Right lobe of liver (tissue), 6 donors: ENCODE measurements at regions not wholly inside any gene's neighbourhood (a gene's known extent, or its start where the extent isn't known, plus 50 kb on each side); places are given as distances from the start of the nearest gene placed in this dataset.

Experiments
- ATAC-seq, 4 donors: fragments of 200-7000 bp; cut with Tn5 transposase; one replicate each; pipeline ENCODE4 v1.9.1; 2020; ENCODE audit warnings: mild to moderate bottlenecking in 4 of 4, moderate library complexity in 4 of 4
- DNase-seq, 3 donors: peaks; one replicate each; pipeline ENCODE4 v3.0.0-alpha.2; 2020
- H3K27ac ChIP-seq, 3 donors: fragments of 200-600 bp; one replicate each; pipeline ENCODE4 v1.8.0; 2022
- H3K27me3 ChIP-seq, 2 donors: fragments of 200-600 bp; one replicate each; pipeline ENCODE4 v1.8.0; 2022
- H3K36me3 ChIP-seq, 4 donors: fragments of 200-600 bp; sonication (generic) in 1 of 4; one replicate each; pipeline versions ENCODE4 v1.5.1 to v1.8.0; 2017 to 2022; ENCODE audit warnings: control low read depth in 1 of 4
- H3K4me1 ChIP-seq, 4 donors: fragments of 200-600 bp; sonication (generic) in 1 of 4; one replicate each; pipeline versions ENCODE4 v1.5.1 to v1.8.0; 2017 to 2022; ENCODE audit warnings: control low read depth in 1 of 4
- H3K4me3 ChIP-seq, 3 donors: fragments of 200-600 bp; one replicate each; pipeline ENCODE4 v1.8.0; 2022
- H3K9me3 ChIP-seq, 4 donors: fragments of 200-600 bp; sonication (generic) in 1 of 4; one replicate each; pipeline versions ENCODE4 v1.5.1 to v1.8.0; 2017 to 2022; ENCODE audit warnings: control low read depth in 1 of 4
- CTCF ChIP-seq, 4 donors: fragments of 200-600 bp in 3 of 4; fragments of 450-650 bp in 1 of 4; IDR thresholded peaks; one replicate each; pipeline versions ENCODE4 v1.5.1 to v1.8.0; 2016 to 2022; ENCODE audit warnings: antibody characterized with exemption in 4 of 4, mild to moderate bottlenecking in 2 of 4
- POLR2A ChIP-seq: fragments of 450-650 bp; IDR thresholded peaks from one replicate; pipeline ENCODE4 v1.6.1; 2017; ENCODE audit warnings: antibody characterized with exemption, mild to moderate bottlenecking
- WGBS: methylation state at CpG from one replicate; pipeline ENCODE4 v1.1.6; 2018; ENCODE audit warnings: low coverage, low lambda C conversion rate; ENCODE audit not compliant: insufficient coverage; ENCODE audit errors: missing lambda C conversion rate; 5-methylcytosine and 5-hydroxymethylcytosine counted together
- intact Hi-C, 2 donors: fragments of 100-400 bp; cut with DNase I; formaldehyde crosslinking; loops; one replicate each; pipeline versions ENCODE4 v1.11.2 to v1.14.1; 2022
- small RNA-seq, 2 experiments: library from RNA; depleted of rRNA; stranded (forward); fragments of <200 nt; gene quantifications; one replicate each; pipeline ENCODE3, GENCODE V24; 2016
- donor health status: DM: no; HTN: yes; CAD: no.
- donor health status: DM: no; HTN: no; CAD: no.
- donor health status: DM: no; HTN: no; CAD: no.
- donor health status: DM: no; HTN: yes; CAD: no.
- donor health status: DM: no; HTN: yes; CAD: no.

DNA sequence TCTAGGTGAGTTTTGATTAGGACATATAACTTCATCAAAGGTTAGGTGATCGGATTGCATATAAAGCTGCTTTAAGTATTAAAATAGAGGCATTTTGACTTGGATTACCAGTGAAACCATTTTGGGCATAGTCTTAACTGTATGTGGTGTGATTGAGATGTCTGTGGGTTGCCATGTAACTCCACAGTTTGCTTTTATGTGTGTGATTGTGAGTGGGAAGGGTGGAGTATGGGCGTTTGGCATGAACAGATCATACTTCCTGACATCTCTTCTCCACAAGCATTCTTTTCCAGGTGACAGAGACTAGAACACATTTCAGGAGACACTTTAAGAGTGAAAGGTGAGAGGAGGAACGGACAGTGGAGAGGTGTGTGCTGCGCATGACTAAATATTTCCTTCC is 136.1 kb downstream of the CEP135 start:
- intact Hi-C loops, result no loop called here
- H3K4me3 ChIP-seq, result no peak overlapping the region
- H3K4me1 ChIP-seq, result no peaks in the 10 kb centered on the region
- DNase-seq, result no peak
- 64% methylated on average over 4 of the region's 4 CpGs for WGBS
- no peaks in the 10 kb centered on the region for H3K36me3 ChIP-seq
- no peak for TF ChIP-seq POLR2A
- TF ChIP-seq CTCF (IDR thresholded peaks at IDR 0.05), result no peak
- no peaks in the 10 kb centered on the region for H3K27me3 ChIP-seq
- H3K27ac ChIP-seq, result no peak overlapping the region
- no peak for ATAC-seq
- no peaks in the 10 kb centered on the region for H3K9me3 ChIP-seq

Small RNA genes lying in the stretch of these regions (small RNA-seq; reads per million reads assigned to genes)
- 0 reads per million in 2 experiments for gene RNA5SP161
